Colonic mucosa (tissue), 4 donors: ENCODE measurements at regions not wholly inside any gene's neighbourhood (a gene's known extent, or its start where the extent isn't known, plus 50 kb on each side); places are given as distances from the start of the nearest gene placed in this dataset.

Experiments
- DNase-seq: peaks from one replicate; pipeline ENCODE4 v3.0.0-alpha.2; 2020
- H3K27ac ChIP-seq: fragments of 200-600 bp; one replicate; pipeline ENCODE4 v1.8.0; 2021
- H3K27me3 ChIP-seq: fragments of 200-600 bp; one replicate; pipeline ENCODE4 v1.8.0; 2021
- H3K36me3 ChIP-seq: fragments of 200-600 bp; one replicate; pipeline ENCODE4 v1.8.0; 2021
- H3K4me1 ChIP-seq: fragments of 200-600 bp; one replicate; pipeline ENCODE4 v1.8.0; 2021; ENCODE audit warnings: mild to moderate bottlenecking
- H3K4me3 ChIP-seq: fragments of 200-600 bp; one replicate; pipeline ENCODE4 v1.8.0; 2021
- H3K9ac ChIP-seq, 2 donors: one replicate each; pipeline ENCODE4 v1.7.0; 2013; ENCODE audit warnings: control low read depth in 2 of 2, low read depth in 2 of 2, low read length in 2 of 2
- H3K9me3 ChIP-seq: fragments of 200-600 bp; one replicate; pipeline ENCODE4 v1.8.0; 2021
- CTCF ChIP-seq: fragments of 200-600 bp; IDR thresholded peaks from one replicate; pipeline ENCODE4 v1.8.0; 2022; ENCODE audit warnings: antibody characterized with exemption, mild to moderate bottlenecking
- intact Hi-C: fragments of 100-400 bp; cut with DNase I; formaldehyde crosslinking; loops from one replicate; pipeline ENCODE4 v1.14.1; 2022
- donor health status: healthy.
- donor health status: DM: no; HTN: no; CAD: no.
- donor health status: DM: no; HTN: no; CAD: no.

GRCh38 chr4:10354746-10355145 is 102.5 kb downstream of the ZNF518B start:
- no peaks in the 10 kb centered on the region for H3K9me3 ChIP-seq
- H3K27ac ChIP-seq, result no peak overlapping the region
- DNase-seq, result no peak
- H3K27me3 ChIP-seq, result no peaks in the 10 kb centered on the region
- no peak overlapping the region for H3K9ac ChIP-seq
- no peak for TF ChIP-seq CTCF
- no peaks in the 10 kb centered on the region for H3K36me3 ChIP-seq
- no peaks in the 10 kb centered on the region for H3K4me1 ChIP-seq
- H3K4me3 ChIP-seq, result no peak overlapping the region
- intact Hi-C loops, result no loop called here

- Histone ChIP-seq H3K9me3 (no peaks in the 10 kb centered on the region), H3K27me3 (no peaks in the 10 kb centered on the region), H3K9ac (no peak overlapping the region), H3K36me3 (no peaks in the 10 kb centered on the region), H3K4me3 (no peak overlapping the region), H3K27ac (no peak overlapping the region), H3K4me1 (no peaks in the 10 kb centered on the region)
- intact Hi-C loops, result no loop called here
- no peak for TF ChIP-seq CTCF
- no peak for DNase-seq
These were observed 103.0 kb downstream of the ZNF518B start for GRCh38 chr4:10354225-10354624.

- intact Hi-C loops, result no loop called here
- TF ChIP-seq CTCF, result no peak
- Histone ChIP-seq H3K4me3 (no peak overlapping the region), H3K27ac (no peak overlapping the region), H3K27me3 (no peaks in the 10 kb centered on the region), H3K36me3 (no peaks in the 10 kb centered on the region), H3K4me1 (no peaks in the 10 kb centered on the region), H3K9me3 (no peaks in the 10 kb centered on the region), H3K9ac (no peak overlapping the region)
- DNase-seq, result no peak
These were observed 104.1 kb downstream of the ZNF518B start for GRCh38 chr4:10353110-10353509.

GRCh38 chr4:10348241-10348640 is 109.0 kb downstream of the ZNF518B start:
- H3K27ac ChIP-seq, result no peak overlapping the region
- no peaks in the 10 kb centered on the region for H3K36me3 ChIP-seq
- H3K9ac ChIP-seq, result no peak overlapping the region
- no peak for DNase-seq
- no peaks in the 10 kb centered on the region for H3K9me3 ChIP-seq
- TF ChIP-seq CTCF, result no peak
- intact Hi-C loops, result no loop called here
- no peaks in the 10 kb centered on the region for H3K27me3 ChIP-seq
- no peaks in the 10 kb centered on the region for H3K4me1 ChIP-seq
- no peak overlapping the region for H3K4me3 ChIP-seq

- Histone ChIP-seq H3K27ac (no peak overlapping the region), H3K9ac (no peak overlapping the region), H3K4me1 (no peaks in the 10 kb centered on the region), H3K36me3 (no peaks in the 10 kb centered on the region), H3K4me3 (no peak overlapping the region), H3K9me3 (no peaks in the 10 kb centered on the region), H3K27me3 (no peaks in the 10 kb centered on the region)
- intact Hi-C loops, result no loop called here
- DNase-seq, result no peak
- TF ChIP-seq CTCF, result no peak
These were observed 109.4 kb downstream of the ZNF518B start for GRCh38 chr4:10347815-10348214.

GRCh38 chr4:10347281-10347795 is 109.9 kb downstream of the ZNF518B start:
- intact Hi-C loops, result no loop called here
- H3K27ac ChIP-seq, result no peak overlapping the region
- DNase-seq, result no peak
- H3K27me3 ChIP-seq, result no peaks in the 10 kb centered on the region
- no peak overlapping the region for H3K9ac ChIP-seq
- TF ChIP-seq CTCF, result no peak
- no peaks in the 10 kb centered on the region for H3K9me3 ChIP-seq
- H3K4me3 ChIP-seq, result no peak overlapping the region
- H3K4me1 ChIP-seq, result no peaks in the 10 kb centered on the region
- H3K36me3 ChIP-seq, result no peaks in the 10 kb centered on the region
